ENCODE measurements at regions not wholly inside any gene's neighbourhood (a gene's known extent, or its start where the extent isn't known, plus 50 kb on each side); places are given as distances from the start of the nearest gene placed in this dataset.

GRCh38 chr18:75533209-75533608 lies 105.7 kb upstream of the SMIM21 start:
- TF ChIP-seq CTCF (IDR thresholded peaks at IDR 0.05) (no peak), EZH2 (IDR thresholded peaks at IDR 0.05) (no peak)
